PC-3 (cell line): ENCODE measurements at regions not wholly inside any gene's neighbourhood (a gene's known extent, or its start where the extent isn't known, plus 50 kb on each side); places are given as distances from the start of the nearest gene placed in this dataset.

Experiments used
- ATAC-seq: fragments of 200-7000 bp; cut with Tn5 transposase; 2 replicates; pipeline ENCODE4 v1.9.1; 2020; ENCODE audit warnings: mild to moderate bottlenecking, moderate library complexity
- BruUV-seq: library from RNA; stranded (reverse); fragments of 400-500 nt; replicated peaks from 2 replicates; lab custom pipeline; 2021; lab: Mats Ljungman, UMichigan
- CTCF ChIA-PET: fragments of 300-600 bp; sonication (Branson Sonifier 250); formaldehyde crosslinking; loops from one replicate; lab custom pipeline; 2022; ENCODE audit warnings: antibody characterized with exemption; lab: Charles Lee
- POLR2A ChIA-PET: fragments of 300-600 bp; sonication (Branson Sonifier 250); formaldehyde crosslinking; loops from one replicate; lab custom pipeline; 2022; ENCODE audit warnings: antibody characterized with exemption; ENCODE audit not compliant: unreplicated experiment; lab: Charles Lee
- DNase-seq: peaks from one replicate; pipeline ENCODE4 v3.0.0-alpha.2; 2015
- H2AFZ ChIP-seq: fragments of 300-600 bp; sonication (generic); 2 replicates; pipeline ENCODE4 v1.6.0; 2016; ENCODE audit warnings: antibody characterized with exemption, low read length
- H3F3A ChIP-seq: fragments of 300-600 bp; sonication (generic); one replicate; pipeline ENCODE4 v1.6.0; 2017; ENCODE audit warnings: antibody characterized with exemption, low read length, control low read depth, mild to moderate bottlenecking; ENCODE audit not compliant: unreplicated experiment
- H3K27ac ChIP-seq: fragments of 300-600 bp; sonication (generic); 2 replicates; pipeline ENCODE4 v1.5.1; 2016; ENCODE audit warnings: mild to moderate bottlenecking, low read length
- H3K27me3 ChIP-seq: fragments of 300-600 bp; sonication (generic); 2 replicates; pipeline ENCODE4 v1.6.1; 2016; ENCODE audit warnings: low read length, mixed read lengths
- H3K36me3 ChIP-seq: fragments of 300-600 bp; sonication (generic); 2 replicates; pipeline ENCODE4 v1.6.1; 2016; ENCODE audit warnings: low read depth, mixed run types, low read length, mixed read lengths
- H3K4me1 ChIP-seq: fragments of 300-600 bp; sonication (generic); 2 replicates; pipeline ENCODE4 v1.5.1; 2016; ENCODE audit warnings: low read length; ENCODE audit not compliant: insufficient read depth
- H3K4me2 ChIP-seq: fragments of 300-600 bp; sonication (generic); 2 replicates; pipeline ENCODE4 v1.6.0; 2016; ENCODE audit warnings: low read length
- H3K4me3 ChIP-seq: fragments of 300-600 bp; sonication (generic); 2 replicates; pipeline ENCODE4 v1.5.1; 2016; ENCODE audit warnings: mild to moderate bottlenecking, low read length, mixed read lengths
- H3K79me2 ChIP-seq: fragments of 300-600 bp; sonication (generic); 2 replicates; pipeline ENCODE4 v1.6.1; 2017; ENCODE audit warnings: low read length, mixed read lengths
- H3K9ac ChIP-seq: fragments of 300-600 bp; sonication (generic); 2 replicates; pipeline ENCODE4 v1.6.0; 2016; ENCODE audit warnings: mild to moderate bottlenecking, low read length
- H3K9me2 ChIP-seq: fragments of 300-600 bp; sonication (generic); replicated peaks from 2 replicates; pipeline ENCODE4 v1.6.1; 2016; ENCODE audit warnings: mixed run types, low read length, mixed read lengths
- H3K9me3 ChIP-seq: fragments of 300-600 bp; sonication (generic); 2 replicates; pipeline ENCODE4 v1.6.1; 2016; ENCODE audit warnings: low read length, mixed read lengths
- H4K20me1 ChIP-seq: fragments of 300-600 bp; sonication (generic); 2 replicates; pipeline ENCODE4 v1.6.1; 2016; ENCODE audit warnings: low read length, mixed read lengths
- EZH2 ChIP-seq: fragments of 300-600 bp; sonication (generic); IDR thresholded peaks from one replicate; pipeline ENCODE4 v1.6.1; 2017; ENCODE audit warnings: antibody characterized with exemption, mild to moderate bottlenecking, low read length; ENCODE audit not compliant: unreplicated experiment
- EZH2phosphoT487 ChIP-seq: fragments of 300-600 bp; sonication (generic); IDR thresholded peaks from 2 replicates; pipeline ENCODE4 v1.6.1; 2018; ENCODE audit warnings: mild to moderate bottlenecking, antibody characterized with exemption, low read length, borderline replicate concordance
- intact Hi-C: fragments of 100-400 bp; cut with micrococcal nuclease; formaldehyde crosslinking; loops from 2 replicates; pipeline ENCODE4 v1.9.0; 2023
- TF ChIP-seq, protein P1 (sequence below): fragments of 300-600 bp; sonication (generic); conservative IDR thresholded peaks from 2 replicates; pipeline ENCODE4 v1.5.1; 2017; ENCODE audit warnings: antibody characterized with exemption, low read depth, mild to moderate bottlenecking, low read length

DNA sequence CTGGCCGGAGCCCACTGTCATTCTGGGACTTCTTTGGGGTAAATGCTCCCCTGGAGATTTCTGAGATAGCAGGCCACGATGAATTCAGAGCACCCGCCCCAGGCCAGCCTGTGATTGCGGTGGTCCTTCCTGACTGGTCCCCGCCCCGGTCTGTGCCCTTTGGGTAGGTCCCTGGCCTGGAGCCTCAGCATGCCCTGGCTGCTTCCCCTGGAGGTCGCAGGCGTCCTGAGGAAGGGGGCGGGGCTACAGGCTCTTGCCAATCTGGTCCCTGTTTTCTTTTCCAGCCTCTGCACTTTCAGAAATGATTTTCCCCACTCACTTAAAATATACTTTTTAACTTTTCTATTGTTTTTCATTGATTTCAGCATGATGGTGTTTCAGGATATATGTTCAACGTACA, 250.2 kb upstream of the ATP10A start:
- no peak overlapping the region for H3K4me3 ChIP-seq
- H3K36me3 ChIP-seq: no peaks in the 10 kb centered on the region
- POLR2A ChIA-PET: no interaction called here
- no peak for DNase-seq
- no TSS peak for BruUV-seq
- no peaks in the 10 kb centered on the region for H3K9me2 ChIP-seq
- CTCF ChIA-PET: no interaction called here
- no peaks in the 10 kb centered on the region for H3K27me3 ChIP-seq
- TF ChIP-seq EZH2phosphoT487 (no peak), EZH2 (no peak)
- TF ChIP-seq, protein P1, sequence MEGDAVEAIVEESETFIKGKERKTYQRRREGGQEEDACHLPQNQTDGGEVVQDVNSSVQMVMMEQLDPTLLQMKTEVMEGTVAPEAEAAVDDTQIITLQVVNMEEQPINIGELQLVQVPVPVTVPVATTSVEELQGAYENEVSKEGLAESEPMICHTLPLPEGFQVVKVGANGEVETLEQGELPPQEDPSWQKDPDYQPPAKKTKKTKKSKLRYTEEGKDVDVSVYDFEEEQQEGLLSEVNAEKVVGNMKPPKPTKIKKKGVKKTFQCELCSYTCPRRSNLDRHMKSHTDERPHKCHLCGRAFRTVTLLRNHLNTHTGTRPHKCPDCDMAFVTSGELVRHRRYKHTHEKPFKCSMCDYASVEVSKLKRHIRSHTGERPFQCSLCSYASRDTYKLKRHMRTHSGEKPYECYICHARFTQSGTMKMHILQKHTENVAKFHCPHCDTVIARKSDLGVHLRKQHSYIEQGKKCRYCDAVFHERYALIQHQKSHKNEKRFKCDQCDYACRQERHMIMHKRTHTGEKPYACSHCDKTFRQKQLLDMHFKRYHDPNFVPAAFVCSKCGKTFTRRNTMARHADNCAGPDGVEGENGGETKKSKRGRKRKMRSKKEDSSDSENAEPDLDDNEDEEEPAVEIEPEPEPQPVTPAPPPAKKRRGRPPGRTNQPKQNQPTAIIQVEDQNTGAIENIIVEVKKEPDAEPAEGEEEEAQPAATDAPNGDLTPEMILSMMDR: no peak
- intact Hi-C loops: no loop called here
- H2AFZ ChIP-seq: no peak overlapping the region
- H3K79me2 ChIP-seq: no peaks in the 10 kb centered on the region
- ATAC-seq: no peak
- H3K9ac ChIP-seq: no peak overlapping the region
- no peak overlapping the region for H3K4me2 ChIP-seq
- H3K9me3 ChIP-seq: no peaks in the 10 kb centered on the region
- H3K4me1 ChIP-seq: no peaks in the 10 kb centered on the region
- no peak overlapping the region for H3K27ac ChIP-seq
- H3F3A ChIP-seq: no peaks in the 10 kb centered on the region
- H4K20me1 ChIP-seq: no peaks in the 10 kb centered on the region

DNA sequence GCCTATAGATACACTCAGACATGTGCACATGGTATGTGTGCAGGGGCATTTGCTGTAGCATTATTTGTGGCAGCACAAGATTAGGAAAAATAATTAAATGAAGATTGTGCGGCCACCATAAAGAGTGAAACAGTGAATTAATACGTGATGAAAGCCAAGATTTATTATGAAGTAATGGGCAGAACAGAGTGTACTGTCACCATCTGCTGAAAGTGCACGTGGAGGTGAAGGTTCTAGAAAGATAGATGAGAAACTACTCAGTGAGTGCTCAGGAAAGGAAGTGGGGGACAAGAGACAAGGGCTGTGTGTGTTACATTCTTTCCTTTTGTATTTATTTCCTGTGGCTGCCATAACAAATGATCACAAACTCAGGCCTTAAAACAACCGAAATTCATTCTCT, 246.1 kb upstream of the ATP10A start:
- no peaks in the 10 kb centered on the region for H3K27me3 ChIP-seq
- no peaks in the 10 kb centered on the region for H3K9me2 ChIP-seq
- H4K20me1 ChIP-seq: no peaks in the 10 kb centered on the region
- no peak overlapping the region for H3K9ac ChIP-seq
- no peaks in the 10 kb centered on the region for H3F3A ChIP-seq
- H3K27ac ChIP-seq: no peak overlapping the region
- H3K4me3 ChIP-seq: no peak overlapping the region
- no peaks in the 10 kb centered on the region for H3K79me2 ChIP-seq
- peaks cover 10% of the 10 kb centered on the region for H3K9me3 ChIP-seq
- no TSS peak for BruUV-seq
- no peak for ATAC-seq
- POLR2A ChIA-PET: no interaction called here
- DNase-seq: no peak
- H3K36me3 ChIP-seq: no peaks in the 10 kb centered on the region
- intact Hi-C loops: no loop called here
- no peak overlapping the region for H2AFZ ChIP-seq
- no peak overlapping the region for H3K4me2 ChIP-seq
- CTCF ChIA-PET: no interaction called here
- TF ChIP-seq EZH2 (no peak), EZH2phosphoT487 (no peak)
- TF ChIP-seq, protein P1: no peak
- no peaks in the 10 kb centered on the region for H3K4me1 ChIP-seq

DNA sequence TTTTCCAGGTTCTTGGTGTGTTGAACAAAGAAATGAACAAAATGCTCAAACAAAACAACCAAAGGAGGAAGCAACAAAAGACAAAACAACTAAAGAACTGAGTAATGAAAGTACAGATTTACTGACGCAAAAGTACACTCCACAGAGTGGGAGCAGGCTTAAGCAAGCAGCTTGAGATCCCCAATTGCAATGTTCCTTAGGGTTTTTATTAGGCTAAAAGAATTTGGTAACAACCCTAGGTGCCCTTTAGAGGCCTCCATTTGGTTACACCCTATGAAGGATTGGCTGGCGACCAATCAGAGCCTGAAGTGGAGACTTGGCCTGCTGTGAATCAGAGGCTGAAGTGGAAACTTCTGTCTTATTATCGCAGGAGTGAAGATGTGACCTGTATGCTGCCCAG, 243.4 kb upstream of the ATP10A start:
- Histone ChIP-seq H3K4me1 (no peaks in the 10 kb centered on the region), H3F3A (no peaks in the 10 kb centered on the region), H3K9me3 (peaks cover 10% of the 10 kb centered on the region), H3K36me3 (no peaks in the 10 kb centered on the region), H3K27ac (no peak overlapping the region), H4K20me1 (no peaks in the 10 kb centered on the region), H2AFZ (no peak overlapping the region), H3K9ac (no peak overlapping the region), H3K79me2 (no peaks in the 10 kb centered on the region), H3K4me3 (no peak overlapping the region), H3K4me2 (no peak overlapping the region), H3K27me3 (no peaks in the 10 kb centered on the region), H3K9me2 (no peaks in the 10 kb centered on the region)
- ATAC-seq (no peak), DNase-seq (no peak)
- ChIA-PET CTCF (no interaction called here), POLR2A (no interaction called here)
- BruUV-seq: no TSS peak
- TF ChIP-seq, protein P1: no peak
- TF ChIP-seq EZH2phosphoT487 (no peak), EZH2 (no peak)
- intact Hi-C loops: no loop called here
